Activated T-cell treated with anti-CD3 and anti-CD28 coated beads, Interleukin-2, amount 50 U/mL, for 4 hours (primary cell): ENCODE measurements at regions not wholly inside any gene's neighbourhood (a gene's known extent, or its start where the extent isn't known, plus 50 kb on each side); places are given as distances from the start of the nearest gene placed in this dataset.
"Not testable (repeated sequence)": the region's sequence is repeated elsewhere in the genome, so short reads cannot be mapped to it uniquely, and the experiment has no call there.

ENCODE experiments used
- ATAC-seq, 2 donors: fragments of 200-7000 bp; cut with Tn5 transposase; one replicate each; pipeline ENCODE4 v1.10.0; 2021
- DNase-seq: peaks from one replicate; pipeline ENCODE4 v3.0.0-alpha.2; 2020
- H3K27me3 Mint-ChIP-seq: one replicate; pipeline ENCODE4 v1.8.0; 2021; ENCODE audit warnings: low read depth, mixed read lengths
- H3K36me3 Mint-ChIP-seq: one replicate; pipeline ENCODE4 v1.8.0; 2022; ENCODE audit warnings: mixed read lengths; ENCODE audit not compliant: insufficient read depth
- H3K4me1 Mint-ChIP-seq: one replicate; pipeline ENCODE4 v1.8.0; 2021; ENCODE audit warnings: low read depth, mixed read lengths
- H3K4me3 Mint-ChIP-seq: one replicate; pipeline ENCODE4 v1.8.0; 2021; ENCODE audit warnings: mild to moderate bottlenecking, moderate library complexity, mixed read lengths
- H3K9me3 Mint-ChIP-seq: one replicate; pipeline ENCODE4 v1.8.0; 2021; ENCODE audit warnings: mixed read lengths

GRCh38 chr14:86761611-86762010, 1231.4 kb downstream of the GALC start:
- Mint-ChIP-seq H3K27me3 (no peaks in the 10 kb centered on the region), H3K4me3 (no peak overlapping the region), H3K36me3 (no peaks in the 10 kb centered on the region), H3K4me1 (no peaks in the 10 kb centered on the region), H3K9me3 (peaks cover 2% of the 10 kb centered on the region)
- ATAC-seq (no peak), DNase-seq (no peak)

- Mint-ChIP-seq H3K4me3 (no peak overlapping the region), H3K36me3 (no peaks in the 10 kb centered on the region), H3K9me3 (peaks cover 18% of the 10 kb centered on the region), H3K4me1 (no peaks in the 10 kb centered on the region), H3K27me3 (no peaks in the 10 kb centered on the region)
- ATAC-seq (no peak), DNase-seq (no peak)
Observed at GRCh38 chr14:86756521-86757190, 1226.7 kb downstream of the FLRT2 start.

GRCh38 chr14:86750488-86750887, 1220.5 kb downstream of the FLRT2 start:
- H3K27me3 Mint-ChIP-seq, ATAC-seq, H3K36me3 Mint-ChIP-seq, H3K4me3 Mint-ChIP-seq, H3K4me1 Mint-ChIP-seq, DNase-seq: not testable (repeated sequence)
- H3K9me3 Mint-ChIP-seq = peaks cover 33% of the 10 kb centered on the region

- H3K4me1 Mint-ChIP-seq = no peaks in the 10 kb centered on the region
- peaks cover 25% of the 10 kb centered on the region for H3K9me3 Mint-ChIP-seq
- no peak overlapping the region for H3K4me3 Mint-ChIP-seq
- no peaks in the 10 kb centered on the region for H3K36me3 Mint-ChIP-seq
- DNase-seq (no peak), ATAC-seq (no peak)
- H3K27me3 Mint-ChIP-seq = no peaks in the 10 kb centered on the region
Observed at GRCh38 chr14:86739761-86740160, 1209.8 kb downstream of the FLRT2 start.

GRCh38 chr14:86731427-86731826, 1201.5 kb downstream of the FLRT2 start:
- not testable (repeated sequence) for H3K4me1 Mint-ChIP-seq, H3K4me3 Mint-ChIP-seq, DNase-seq, ATAC-seq, H3K36me3 Mint-ChIP-seq, H3K27me3 Mint-ChIP-seq
- H3K9me3 Mint-ChIP-seq = peaks cover 10% of the 10 kb centered on the region

GRCh38 chr14:86723254-86723624, 1193.3 kb downstream of the FLRT2 start:
- Mint-ChIP-seq H3K9me3 (peaks cover 8% of the 10 kb centered on the region), H3K4me1 (no peaks in the 10 kb centered on the region), H3K4me3 (no peak overlapping the region), H3K27me3 (no peaks in the 10 kb centered on the region), H3K36me3 (no peaks in the 10 kb centered on the region)
- no peak for DNase-seq
- ATAC-seq = no peak

- Mint-ChIP-seq H3K36me3 (no peaks in the 10 kb centered on the region), H3K27me3 (no peaks in the 10 kb centered on the region), H3K4me3 (no peak overlapping the region), H3K9me3 (peaks cover 8% of the 10 kb centered on the region), H3K4me1 (no peaks in the 10 kb centered on the region)
- no peak for DNase-seq
- no peak for ATAC-seq
Observed at GRCh38 chr14:86722612-86723253, 1192.8 kb downstream of the FLRT2 start.

GRCh38 chr14:86714575-86714974, 1184.6 kb downstream of the FLRT2 start:
- peaks cover 3% of the 10 kb centered on the region for H3K9me3 Mint-ChIP-seq

GRCh38 chr14:86714153-86714552, 1184.2 kb downstream of the FLRT2 start:
- ATAC-seq (no peak), DNase-seq (no peak)
- no peak overlapping the region for H3K4me3 Mint-ChIP-seq
- no peaks in the 10 kb centered on the region for H3K4me1 Mint-ChIP-seq
- no peaks in the 10 kb centered on the region for H3K36me3 Mint-ChIP-seq
- H3K9me3 Mint-ChIP-seq = peaks cover 3% of the 10 kb centered on the region
- H3K27me3 Mint-ChIP-seq = no peaks in the 10 kb centered on the region

More at GRCh38 chr14:86714575-86714974, 1184.6 kb downstream of the FLRT2 start:
- H3K36me3 Mint-ChIP-seq = no peaks in the 10 kb centered on the region
- no peak overlapping the region for H3K4me3 Mint-ChIP-seq
- DNase-seq (no peak), ATAC-seq (no peak)
- H3K27me3 Mint-ChIP-seq = no peaks in the 10 kb centered on the region
- H3K4me1 Mint-ChIP-seq = no peaks in the 10 kb centered on the region

GRCh38 chr14:86712727-86713126, 1182.8 kb downstream of the FLRT2 start:
- no peaks in the 10 kb centered on the region for H3K4me1 Mint-ChIP-seq
- no peak overlapping the region for H3K4me3 Mint-ChIP-seq
- peaks cover 3% of the 10 kb centered on the region for H3K9me3 Mint-ChIP-seq
- no peaks in the 10 kb centered on the region for H3K36me3 Mint-ChIP-seq
- no peak for ATAC-seq
- DNase-seq = no peak
- no peaks in the 10 kb centered on the region for H3K27me3 Mint-ChIP-seq

GRCh38 chr14:86712176-86712575, 1182.2 kb downstream of the FLRT2 start:
- DNase-seq = no peak
- no peaks in the 10 kb centered on the region for H3K4me1 Mint-ChIP-seq
- H3K4me3 Mint-ChIP-seq = no peak overlapping the region
- ATAC-seq = no peak
- peaks cover 5% of the 10 kb centered on the region for H3K9me3 Mint-ChIP-seq
- no peaks in the 10 kb centered on the region for H3K27me3 Mint-ChIP-seq
- H3K36me3 Mint-ChIP-seq = no peaks in the 10 kb centered on the region

GRCh38 chr14:86708846-86709339, 1178.9 kb downstream of the FLRT2 start:
- no peaks in the 10 kb centered on the region for H3K4me1 Mint-ChIP-seq
- no peaks in the 10 kb centered on the region for H3K36me3 Mint-ChIP-seq
- no peak overlapping the region for H3K4me3 Mint-ChIP-seq
- no peaks in the 10 kb centered on the region for H3K27me3 Mint-ChIP-seq
- ATAC-seq = no peak
- DNase-seq = no peak
- peaks cover 8% of the 10 kb centered on the region for H3K9me3 Mint-ChIP-seq

GRCh38 chr14:86707071-86707470, 1177.1 kb downstream of the FLRT2 start:
- ATAC-seq (no peak), DNase-seq (no peak)
- no peaks in the 10 kb centered on the region for H3K27me3 Mint-ChIP-seq
- no peak overlapping the region for H3K4me3 Mint-ChIP-seq
- no peaks in the 10 kb centered on the region for H3K36me3 Mint-ChIP-seq
- peaks cover 8% of the 10 kb centered on the region for H3K9me3 Mint-ChIP-seq
- H3K4me1 Mint-ChIP-seq = no peaks in the 10 kb centered on the region

- H3K27me3 Mint-ChIP-seq = no peaks in the 10 kb centered on the region
- no peak for ATAC-seq
- DNase-seq = no peak
- no peak overlapping the region for H3K4me3 Mint-ChIP-seq
- no peaks in the 10 kb centered on the region for H3K4me1 Mint-ChIP-seq
- H3K9me3 Mint-ChIP-seq = peaks cover 13% of the 10 kb centered on the region
- H3K36me3 Mint-ChIP-seq = no peaks in the 10 kb centered on the region
Observed at GRCh38 chr14:86683561-86683960, 1153.6 kb downstream of the FLRT2 start.

- no peak overlapping the region for H3K4me3 Mint-ChIP-seq
- peaks cover 15% of the 10 kb centered on the region for H3K9me3 Mint-ChIP-seq
- no peaks in the 10 kb centered on the region for H3K36me3 Mint-ChIP-seq
- ATAC-seq = no peak
- DNase-seq = no peak
- no peaks in the 10 kb centered on the region for H3K4me1 Mint-ChIP-seq
- no peaks in the 10 kb centered on the region for H3K27me3 Mint-ChIP-seq
Observed at GRCh38 chr14:86675059-86675458, 1145.1 kb downstream of the FLRT2 start.
